ENCODE measurements at regions not wholly inside any gene's neighbourhood (a gene's known extent, or its start where the extent isn't known, plus 50 kb on each side); places are given as distances from the start of the nearest gene placed in this dataset.

DNA sequence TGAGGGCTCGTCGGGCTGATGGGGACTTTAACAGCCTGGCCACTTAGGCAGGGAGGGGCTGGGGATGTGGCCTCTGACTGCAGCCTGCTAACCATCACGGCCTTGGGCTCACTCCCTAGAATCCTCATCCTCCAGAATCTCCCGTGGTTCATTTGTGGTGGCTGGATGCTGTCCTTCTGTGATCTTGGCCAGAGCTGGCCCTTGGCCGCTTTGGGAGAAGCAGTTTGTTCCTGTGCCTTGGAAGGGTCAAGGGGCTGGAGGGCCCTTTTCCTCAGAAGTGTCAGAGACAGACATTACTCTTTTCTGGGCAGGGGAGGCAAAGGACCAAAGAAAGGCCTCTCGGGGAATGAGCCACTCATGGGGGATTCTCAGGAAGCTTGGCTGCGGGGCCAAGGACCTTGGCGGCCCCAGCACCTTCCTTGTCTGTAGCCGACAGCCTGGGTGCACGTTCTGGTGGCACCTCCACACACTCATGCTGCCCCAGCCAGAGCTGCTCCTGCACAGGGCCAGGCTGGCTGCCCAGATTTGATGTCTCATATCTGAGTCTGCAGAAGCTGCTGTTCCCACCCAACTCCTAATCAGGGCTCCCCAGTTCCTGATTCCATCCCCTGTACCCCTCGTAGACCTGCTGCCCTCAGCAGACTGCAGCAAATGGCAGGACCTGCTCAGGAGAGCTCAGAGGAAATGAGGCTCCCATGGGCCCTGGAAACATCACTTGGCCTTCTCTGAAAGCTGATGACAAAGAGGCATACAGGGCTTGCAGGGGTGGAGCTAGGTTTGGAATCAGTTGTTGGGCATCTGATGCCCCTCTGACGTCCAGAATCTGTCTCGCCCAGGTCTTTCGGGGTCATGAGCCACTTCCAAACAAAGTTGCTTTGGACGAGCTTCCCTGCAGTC is 107.7 kb downstream of the CTTN start:
- Mint-ChIP-seq H3K9me3 (ENCODE audit: low read depth) (no peaks in the 10 kb centered on the region), H3K4me1 (ENCODE audit: low read depth) (peaks cover 3% of the 10 kb centered on the region), H3K36me3 (ENCODE audit: insufficient read depth) (no peaks in the 10 kb centered on the region), H3K27me3 (no peaks in the 10 kb centered on the region), H3K4me3 (ENCODE audit: low read depth) (no peak overlapping the region), H3K27ac (no peak overlapping the region)
- TF ChIP-seq, protein P1, sequence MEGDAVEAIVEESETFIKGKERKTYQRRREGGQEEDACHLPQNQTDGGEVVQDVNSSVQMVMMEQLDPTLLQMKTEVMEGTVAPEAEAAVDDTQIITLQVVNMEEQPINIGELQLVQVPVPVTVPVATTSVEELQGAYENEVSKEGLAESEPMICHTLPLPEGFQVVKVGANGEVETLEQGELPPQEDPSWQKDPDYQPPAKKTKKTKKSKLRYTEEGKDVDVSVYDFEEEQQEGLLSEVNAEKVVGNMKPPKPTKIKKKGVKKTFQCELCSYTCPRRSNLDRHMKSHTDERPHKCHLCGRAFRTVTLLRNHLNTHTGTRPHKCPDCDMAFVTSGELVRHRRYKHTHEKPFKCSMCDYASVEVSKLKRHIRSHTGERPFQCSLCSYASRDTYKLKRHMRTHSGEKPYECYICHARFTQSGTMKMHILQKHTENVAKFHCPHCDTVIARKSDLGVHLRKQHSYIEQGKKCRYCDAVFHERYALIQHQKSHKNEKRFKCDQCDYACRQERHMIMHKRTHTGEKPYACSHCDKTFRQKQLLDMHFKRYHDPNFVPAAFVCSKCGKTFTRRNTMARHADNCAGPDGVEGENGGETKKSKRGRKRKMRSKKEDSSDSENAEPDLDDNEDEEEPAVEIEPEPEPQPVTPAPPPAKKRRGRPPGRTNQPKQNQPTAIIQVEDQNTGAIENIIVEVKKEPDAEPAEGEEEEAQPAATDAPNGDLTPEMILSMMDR (IDR thresholded peaks at IDR 0.05; ENCODE audit: unreplicated experiment) = no peak
- no peak for DNase-seq (ENCODE audit: low spot score, unreplicated experiment)

DNA sequence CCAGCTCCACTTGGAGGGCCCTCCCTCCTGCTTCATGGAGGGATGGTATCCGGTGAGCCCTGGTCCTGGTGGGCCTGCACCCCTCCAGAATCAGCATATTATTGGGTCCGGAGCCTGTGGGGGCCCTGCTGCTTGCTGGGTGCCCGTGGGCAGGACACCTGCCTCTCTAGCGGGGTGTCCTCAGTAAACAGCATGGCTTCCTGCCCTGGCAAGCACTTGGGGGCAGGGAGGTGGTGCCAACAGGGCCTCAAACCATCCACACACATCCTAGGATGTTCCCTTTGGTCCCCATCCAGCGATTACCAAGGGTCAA is 108.3 kb downstream of the CTTN start:
- H3K36me3 Mint-ChIP-seq (ENCODE audit: insufficient read depth) = no peaks in the 10 kb centered on the region
- H3K9me3 Mint-ChIP-seq (ENCODE audit: low read depth) = no peaks in the 10 kb centered on the region
- H3K4me1 Mint-ChIP-seq (ENCODE audit: low read depth) = peaks cover 3% of the 10 kb centered on the region
- DNase-seq (ENCODE audit: low spot score, unreplicated experiment) = no peak
- TF ChIP-seq, protein P1 (IDR thresholded peaks at IDR 0.05; ENCODE audit: unreplicated experiment) = no peak
- H3K27ac Mint-ChIP-seq = no peak overlapping the region
- no peaks in the 10 kb centered on the region for H3K27me3 Mint-ChIP-seq
- H3K4me3 Mint-ChIP-seq (ENCODE audit: low read depth) = no peak overlapping the region

DNA sequence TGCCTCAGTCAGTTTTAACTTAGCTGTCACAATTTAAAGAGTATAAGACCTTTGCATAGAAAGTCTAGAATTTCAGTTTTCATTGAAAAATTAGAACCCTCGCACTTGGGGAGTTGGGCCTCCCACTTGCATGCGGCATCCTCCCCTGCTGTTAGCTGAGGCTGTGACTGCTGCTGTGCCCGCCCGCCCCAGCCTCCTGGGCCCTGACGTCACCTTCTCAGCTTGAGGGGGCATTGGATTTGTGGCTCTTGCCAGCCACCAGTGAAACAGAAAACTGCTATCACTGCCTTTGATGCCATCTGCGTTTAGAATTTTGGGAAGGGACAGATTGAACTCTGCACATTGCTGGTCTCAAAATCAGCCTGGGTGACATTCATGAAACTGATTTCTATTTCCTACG is 108.7 kb downstream of the CTTN start:
- TF ChIP-seq, protein P1 (IDR thresholded peaks at IDR 0.05; ENCODE audit: unreplicated experiment) = no peak
- Mint-ChIP-seq H3K4me1 (ENCODE audit: low read depth) (peaks cover 3% of the 10 kb centered on the region), H3K36me3 (ENCODE audit: insufficient read depth) (no peaks in the 10 kb centered on the region), H3K4me3 (ENCODE audit: low read depth) (no peak overlapping the region), H3K9me3 (ENCODE audit: low read depth) (peaks cover 2% of the 10 kb centered on the region), H3K27ac (no peak overlapping the region), H3K27me3 (no peaks in the 10 kb centered on the region)
- DNase-seq (ENCODE audit: low spot score, unreplicated experiment) = no peak

DNA sequence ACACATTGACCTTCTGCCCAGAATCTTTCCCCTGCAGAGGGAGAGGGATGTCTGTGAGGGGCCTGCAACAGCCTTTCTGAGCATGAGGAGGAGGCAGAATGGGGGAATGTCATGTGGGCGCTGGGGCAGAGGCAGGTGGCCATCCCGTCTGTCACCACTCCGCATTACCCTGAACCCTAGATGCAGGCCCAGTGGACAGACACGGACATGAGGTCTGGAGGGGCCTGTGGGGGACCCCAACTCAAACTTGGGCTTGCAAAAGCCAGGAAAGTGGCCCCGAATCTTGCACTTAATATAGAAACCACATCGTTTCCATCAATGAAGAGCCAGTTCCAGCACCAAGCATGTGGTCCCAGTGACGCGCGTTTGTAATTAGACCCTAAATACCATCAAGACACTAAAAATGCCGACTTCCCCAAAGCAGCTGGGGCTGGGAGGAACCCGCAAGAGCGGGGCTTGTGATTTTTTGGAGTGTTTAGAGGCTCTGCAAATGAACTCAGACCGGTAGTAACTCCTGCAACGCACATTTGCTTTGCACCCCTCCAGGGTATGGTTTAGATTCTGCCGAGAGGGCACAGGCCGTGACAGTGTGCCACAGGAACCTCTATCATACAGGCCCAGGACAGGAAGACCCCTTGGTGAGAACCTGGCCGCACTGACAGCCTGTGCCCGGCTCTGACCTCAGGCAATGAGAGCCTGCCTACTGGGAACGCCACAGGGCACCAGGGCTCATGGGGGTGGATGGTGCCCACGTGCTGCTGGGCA is 109.3 kb downstream of the CTTN start:
- TF ChIP-seq, protein P1 (IDR thresholded peaks at IDR 0.05; ENCODE audit: unreplicated experiment) = no peak
- Mint-ChIP-seq H3K36me3 (ENCODE audit: insufficient read depth) (no peaks in the 10 kb centered on the region), H3K9me3 (ENCODE audit: low read depth) (peaks cover 8% of the 10 kb centered on the region), H3K4me1 (ENCODE audit: low read depth) (peaks cover 3% of the 10 kb centered on the region), H3K27me3 (no peaks in the 10 kb centered on the region), H3K4me3 (ENCODE audit: low read depth) (no peak overlapping the region), H3K27ac (no peak overlapping the region)
- no peak for DNase-seq (ENCODE audit: low spot score, unreplicated experiment)

DNA sequence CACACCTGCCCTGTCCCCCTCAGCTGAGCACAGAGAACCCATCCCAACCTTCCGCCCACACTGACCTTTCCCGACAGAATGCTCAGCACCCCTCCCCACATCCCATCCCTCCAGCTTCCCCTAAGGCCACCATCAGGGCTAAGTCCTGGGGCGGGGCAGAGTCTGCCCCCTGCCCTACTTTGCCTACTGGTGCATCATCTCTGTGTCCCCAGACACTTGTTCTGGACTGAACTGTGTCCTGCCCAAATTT is 109.8 kb downstream of the CTTN start:
- Mint-ChIP-seq H3K27me3 (no peaks in the 10 kb centered on the region), H3K9me3 (ENCODE audit: low read depth) (peaks cover 13% of the 10 kb centered on the region), H3K36me3 (ENCODE audit: insufficient read depth) (peaks cover 2% of the 10 kb centered on the region), H3K4me1 (ENCODE audit: low read depth) (peaks cover 3% of the 10 kb centered on the region), H3K27ac (no peak overlapping the region), H3K4me3 (ENCODE audit: low read depth) (no peak overlapping the region)
- TF ChIP-seq, protein P1 (IDR thresholded peaks at IDR 0.05; ENCODE audit: unreplicated experiment) = no peak
- no peak for DNase-seq (ENCODE audit: low spot score, unreplicated experiment)
